Epithelial cell of proximal tubule (primary cell): ENCODE measurements at regions not wholly inside any gene's neighbourhood (a gene's known extent, or its start where the extent isn't known, plus 50 kb on each side); places are given as distances from the start of the nearest gene placed in this dataset.
"Not testable (repeated sequence)": the region's sequence is repeated elsewhere in the genome, so short reads cannot be mapped to it uniquely, and the experiment has no call there.

ENCODE experiments used
- DNase-seq: peaks from one replicate; pipeline ENCODE4 v3.0.0-alpha.2; 2011; ENCODE audit warnings: low read depth
- H3K4me3 ChIP-seq: 2 replicates; pipeline ENCODE4 v1.5.1; 2011; ENCODE audit warnings: low read depth, mild to moderate bottlenecking, low read length
- CTCF ChIP-seq: conservative IDR thresholded peaks from 2 replicates; pipeline ENCODE4 v1.5.1; 2012; ENCODE audit warnings: low read depth, mild to moderate bottlenecking, low read length

- DNase-seq, result peak; percentile 18
- H3K4me3 ChIP-seq, result no peak overlapping the region
- TF ChIP-seq CTCF, result no peak
Measured at GRCh38 chr12:66823857-66824570, 145.1 kb upstream of the GRIP1 start.

- H3K4me3 ChIP-seq, DNase-seq: not testable (repeated sequence)
Measured at GRCh38 chr12:66825921-66826320, 147.0 kb upstream of the GRIP1 start.

GRCh38 chr12:66829660-66830325 is 150.9 kb upstream of the GRIP1 start:
- TF ChIP-seq CTCF, result no peak
- DNase-seq, result no peak
- H3K4me3 ChIP-seq, result no peak overlapping the region

DNA sequence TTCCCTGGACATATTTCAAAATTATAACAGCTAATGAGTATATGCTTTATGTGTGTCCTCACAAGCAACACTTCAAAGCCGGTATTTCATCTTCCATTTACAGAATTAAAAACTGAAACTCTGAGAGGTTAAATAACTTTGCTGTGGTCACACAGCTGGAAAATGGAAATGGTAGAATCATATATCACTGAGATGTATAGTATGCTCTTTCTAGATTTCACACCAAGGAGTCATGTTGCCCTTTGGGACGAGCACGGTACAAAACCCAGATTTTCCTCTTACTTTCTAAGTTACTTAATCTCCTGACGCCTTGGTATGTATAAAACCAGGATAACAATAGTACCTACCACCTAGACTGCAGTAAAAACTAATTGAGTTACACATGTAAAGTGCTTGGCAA is 152.6 kb upstream of the GRIP1 start:
- DNase-seq, result no peak
- no peak overlapping the region for H3K4me3 ChIP-seq
- no peak for TF ChIP-seq CTCF

DNA sequence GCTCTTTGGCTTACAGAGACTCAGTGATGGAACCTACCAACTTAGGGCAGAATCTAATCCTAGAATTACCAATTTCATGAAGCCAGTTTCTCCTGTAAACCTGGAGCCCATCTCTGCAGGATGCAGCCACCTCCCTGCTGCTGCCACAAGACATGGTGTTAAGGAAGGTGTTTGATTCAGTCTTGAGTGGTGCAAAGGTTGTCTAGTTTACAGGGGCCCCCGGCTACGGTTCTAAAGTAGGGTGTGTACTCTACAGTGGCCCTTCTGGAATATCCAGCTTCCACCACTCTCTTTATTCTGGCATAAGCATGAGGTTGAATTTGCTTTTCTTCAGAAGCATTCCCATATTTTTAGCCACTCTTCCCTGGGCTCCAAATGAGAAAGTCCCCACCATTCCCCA is 154.1 kb upstream of the GRIP1 start:
- no peak overlapping the region for H3K4me3 ChIP-seq
- DNase-seq, result no peak
- no peak for TF ChIP-seq CTCF

GRCh38 chr12:66836623-66837310 is 157.9 kb upstream of the GRIP1 start:
- no peak for DNase-seq
- TF ChIP-seq CTCF, result no peak
- no peak overlapping the region for H3K4me3 ChIP-seq

- no peak for DNase-seq
- no peak overlapping the region for H3K4me3 ChIP-seq
- TF ChIP-seq CTCF, result no peak
Measured at GRCh38 chr12:66837311-66837627, 158.4 kb upstream of the GRIP1 start.
